ENCODE measurements at regions not wholly inside any gene's neighbourhood (a gene's known extent, or its start where the extent isn't known, plus 50 kb on each side); places are given as distances from the start of the nearest gene placed in this dataset.

DNA sequence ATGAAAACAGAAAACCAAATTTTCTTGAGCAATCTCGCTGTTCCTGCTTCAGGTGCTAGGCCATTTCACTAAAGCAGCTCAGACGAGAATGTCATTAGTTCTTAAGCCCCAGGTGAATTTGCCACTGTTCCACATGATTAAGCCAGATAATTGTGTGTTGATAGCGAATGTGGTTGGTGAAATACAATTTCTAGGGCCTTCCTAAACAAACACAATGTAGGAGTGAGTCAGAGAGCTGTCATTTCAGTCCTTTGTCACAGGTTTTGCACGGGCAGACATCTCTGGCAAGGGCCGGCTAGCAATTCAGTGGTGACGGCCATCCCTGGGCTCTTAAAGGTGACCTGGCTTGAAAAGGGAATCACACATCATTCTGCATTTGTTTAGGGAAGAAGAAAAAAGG lies 170.7 kb downstream of the TMEM182 start:
- Histone ChIP-seq H3K4me1 (ENCODE audit: insufficient read depth, low read length, poor library complexity, severe bottlenecking) (no peaks in the 10 kb centered on the region), H3K9me3 (ENCODE audit: low read depth, low read length, poor library complexity, severe bottlenecking) (peaks cover 6% of the 10 kb centered on the region), H3K27me3 (replicated peaks; ENCODE audit: insufficient read depth, low read depth, low read length, poor library complexity) (no peaks in the 10 kb centered on the region), H3K36me3 (ENCODE audit: insufficient read depth, low read length, poor library complexity, severe bottlenecking) (no peaks in the 10 kb centered on the region), H3K4me3 (ENCODE audit: low read depth, low read length, poor library complexity, severe bottlenecking) (no peak overlapping the region), H3K27ac (ENCODE audit: low read depth, low read length, poor library complexity, severe bottlenecking) (no peak overlapping the region)
- ChIA-PET CTCF (no interaction called here), POLR2A (ENCODE audit: low non-redundant PET) (no interaction called here)
- TF ChIP-seq EZH2 (IDR thresholded peaks at IDR 0.05; ENCODE audit: borderline replicate concordance, low read depth, low read length, poor library complexity, severe bottlenecking): no peak
- TF ChIP-seq, protein P1, sequence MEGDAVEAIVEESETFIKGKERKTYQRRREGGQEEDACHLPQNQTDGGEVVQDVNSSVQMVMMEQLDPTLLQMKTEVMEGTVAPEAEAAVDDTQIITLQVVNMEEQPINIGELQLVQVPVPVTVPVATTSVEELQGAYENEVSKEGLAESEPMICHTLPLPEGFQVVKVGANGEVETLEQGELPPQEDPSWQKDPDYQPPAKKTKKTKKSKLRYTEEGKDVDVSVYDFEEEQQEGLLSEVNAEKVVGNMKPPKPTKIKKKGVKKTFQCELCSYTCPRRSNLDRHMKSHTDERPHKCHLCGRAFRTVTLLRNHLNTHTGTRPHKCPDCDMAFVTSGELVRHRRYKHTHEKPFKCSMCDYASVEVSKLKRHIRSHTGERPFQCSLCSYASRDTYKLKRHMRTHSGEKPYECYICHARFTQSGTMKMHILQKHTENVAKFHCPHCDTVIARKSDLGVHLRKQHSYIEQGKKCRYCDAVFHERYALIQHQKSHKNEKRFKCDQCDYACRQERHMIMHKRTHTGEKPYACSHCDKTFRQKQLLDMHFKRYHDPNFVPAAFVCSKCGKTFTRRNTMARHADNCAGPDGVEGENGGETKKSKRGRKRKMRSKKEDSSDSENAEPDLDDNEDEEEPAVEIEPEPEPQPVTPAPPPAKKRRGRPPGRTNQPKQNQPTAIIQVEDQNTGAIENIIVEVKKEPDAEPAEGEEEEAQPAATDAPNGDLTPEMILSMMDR (conservative IDR thresholded peaks at IDR 0.05; ENCODE audit: low read depth, low read length): no peak
- intact Hi-C loops (cut with micrococcal nuclease; ENCODE audit: unreplicated experiment): no loop called here
- no TSS peak for BruUV-seq (replicated peaks)
- no peak for DNase-seq (ENCODE audit: low spot score)

DNA sequence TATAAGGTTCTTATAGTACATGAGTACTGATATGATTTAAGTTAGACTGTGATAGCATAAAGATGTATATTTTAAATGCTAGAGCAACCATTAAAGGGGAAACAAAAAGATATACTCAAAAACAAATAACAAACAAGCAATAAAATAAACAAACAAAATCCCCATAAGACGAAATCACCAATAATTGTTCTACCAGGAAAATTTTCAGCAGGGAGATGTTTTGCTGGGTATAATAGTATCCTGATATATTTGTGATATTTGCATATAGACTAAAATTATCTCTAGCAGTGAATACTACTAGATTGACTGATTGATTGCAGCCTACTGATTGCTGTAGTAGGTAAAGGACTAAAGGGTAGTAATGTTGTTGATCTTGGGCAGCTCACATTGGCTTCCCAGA lies 177.4 kb downstream of the TMEM182 start:
- intact Hi-C loops (cut with micrococcal nuclease; ENCODE audit: unreplicated experiment): no loop called here
- Histone ChIP-seq H3K9me3 (ENCODE audit: low read depth, low read length, poor library complexity, severe bottlenecking) (peaks cover 4% of the 10 kb centered on the region), H3K27ac (ENCODE audit: low read depth, low read length, poor library complexity, severe bottlenecking) (no peak overlapping the region), H3K4me1 (ENCODE audit: insufficient read depth, low read length, poor library complexity, severe bottlenecking) (no peaks in the 10 kb centered on the region), H3K4me3 (ENCODE audit: low read depth, low read length, poor library complexity, severe bottlenecking) (no peak overlapping the region), H3K36me3 (ENCODE audit: insufficient read depth, low read length, poor library complexity, severe bottlenecking) (no peaks in the 10 kb centered on the region), H3K27me3 (replicated peaks; ENCODE audit: insufficient read depth, low read depth, low read length, poor library complexity) (no peaks in the 10 kb centered on the region)
- TF ChIP-seq, protein P1 (conservative IDR thresholded peaks at IDR 0.05; ENCODE audit: low read depth, low read length): no peak
- no peak for TF ChIP-seq EZH2 (IDR thresholded peaks at IDR 0.05; ENCODE audit: borderline replicate concordance, low read depth, low read length, poor library complexity, severe bottlenecking)
- ChIA-PET POLR2A (ENCODE audit: low non-redundant PET) (no interaction called here), CTCF (no interaction called here)
- no peak for DNase-seq (ENCODE audit: low spot score)
- no TSS peak for BruUV-seq (replicated peaks)

DNA sequence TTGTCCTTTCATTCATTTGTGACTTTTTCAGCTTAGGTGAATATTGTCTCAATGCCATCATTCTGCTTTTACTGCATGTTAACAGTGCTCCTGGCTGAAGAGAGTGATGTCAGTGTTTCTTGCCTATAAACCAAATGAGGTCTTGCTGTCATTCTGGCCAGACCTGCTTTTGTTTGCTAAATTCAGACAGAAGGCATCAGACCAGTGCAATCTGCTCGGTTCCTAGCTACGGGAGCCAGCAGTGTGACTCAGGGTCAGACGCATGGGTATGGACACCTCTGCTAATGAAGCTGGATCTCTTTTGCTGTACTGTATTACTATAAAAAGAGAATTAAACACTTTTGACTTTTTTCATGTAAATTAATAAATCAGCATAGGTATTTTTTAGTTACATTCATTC lies 178.9 kb downstream of the TMEM182 start:
- Histone ChIP-seq H3K4me3 (ENCODE audit: low read depth, low read length, poor library complexity, severe bottlenecking) (no peak overlapping the region), H3K36me3 (ENCODE audit: insufficient read depth, low read length, poor library complexity, severe bottlenecking) (no peaks in the 10 kb centered on the region), H3K27me3 (replicated peaks; ENCODE audit: insufficient read depth, low read depth, low read length, poor library complexity) (no peaks in the 10 kb centered on the region), H3K27ac (ENCODE audit: low read depth, low read length, poor library complexity, severe bottlenecking) (no peak overlapping the region), H3K9me3 (ENCODE audit: low read depth, low read length, poor library complexity, severe bottlenecking) (peaks cover 4% of the 10 kb centered on the region), H3K4me1 (ENCODE audit: insufficient read depth, low read length, poor library complexity, severe bottlenecking) (no peaks in the 10 kb centered on the region)
- POLR2A ChIA-PET (ENCODE audit: low non-redundant PET): no interaction called here
- BruUV-seq (replicated peaks): no TSS peak
- DNase-seq (ENCODE audit: low spot score): no peak
- CTCF ChIA-PET: no interaction called here
- intact Hi-C loops (cut with micrococcal nuclease; ENCODE audit: unreplicated experiment): no loop called here
- TF ChIP-seq EZH2 (IDR thresholded peaks at IDR 0.05; ENCODE audit: borderline replicate concordance, low read depth, low read length, poor library complexity, severe bottlenecking): no peak
- TF ChIP-seq, protein P1 (conservative IDR thresholded peaks at IDR 0.05; ENCODE audit: low read depth, low read length): no peak
